ENCODE measurements at regions not wholly inside any gene's neighbourhood (a gene's known extent, or its start where the extent isn't known, plus 50 kb on each side); places are given as distances from the start of the nearest gene placed in this dataset.

GRCh38 chr4:20603671-20604313 lies 96.5 kb upstream of the PACRGL start:
- ATAC-seq: no peak

GRCh38 chr4:20612313-20612712 lies 87.9 kb upstream of the PACRGL start:
- ATAC-seq: no peak

GRCh38 chr4:20614816-20615215 lies 85.4 kb upstream of the PACRGL start:
- ATAC-seq: no peak

- ATAC-seq: no peak
Measured at GRCh38 chr4:20615486-20616260, 84.6 kb upstream of the PACRGL start.

- ATAC-seq: no peak
Measured at GRCh38 chr4:20616313-20616712, 83.9 kb upstream of the PACRGL start.

GRCh38 chr4:20616848-20617247 lies 83.4 kb upstream of the PACRGL start:
- no peak for ATAC-seq

GRCh38 chr4:20617678-20618396 lies 82.4 kb upstream of the PACRGL start:
- ATAC-seq: no peak

GRCh38 chr4:20618731-20619130 lies 81.5 kb upstream of the PACRGL start:
- ATAC-seq: no peak

- no peak for ATAC-seq
Measured at GRCh38 chr4:20621476-20621875, 78.8 kb upstream of the PACRGL start.

- no peak for ATAC-seq
Measured at GRCh38 chr4:20622701-20623100, 77.6 kb upstream of the PACRGL start.

GRCh38 chr4:20623939-20624338 lies 76.3 kb upstream of the PACRGL start:
- ATAC-seq: no peak

- ATAC-seq: no peak
Measured at GRCh38 chr4:20624793-20625374, 75.4 kb upstream of the PACRGL start.

- no peak for ATAC-seq
Measured at GRCh38 chr4:20625426-20625825, 74.8 kb upstream of the PACRGL start.

- no peak for ATAC-seq
Measured at GRCh38 chr4:20626326-20627005, 73.8 kb upstream of the PACRGL start.

- no peak for ATAC-seq
Measured at GRCh38 chr4:20627866-20628265, 72.4 kb upstream of the PACRGL start.

GRCh38 chr4:20629186-20630106 lies 70.8 kb upstream of the PACRGL start:
- no peak for ATAC-seq

- ATAC-seq: no peak
Measured at GRCh38 chr4:20638825-20639224, 61.4 kb upstream of the PACRGL start.

GRCh38 chr4:20639346-20639745 lies 60.9 kb upstream of the PACRGL start:
- ATAC-seq: no peak

- ATAC-seq: no peak
Measured at GRCh38 chr4:20640989-20641388, 59.3 kb upstream of the PACRGL start.

GRCh38 chr4:20641976-20642375 lies 58.3 kb upstream of the PACRGL start:
- ATAC-seq: no peak

GRCh38 chr4:20643631-20644030 lies 56.6 kb upstream of the PACRGL start:
- no peak for ATAC-seq

GRCh38 chr4:20645236-20645635 lies 55.0 kb upstream of the PACRGL start:
- no peak for ATAC-seq

All from esophagus mucosa (tissue), 1 donor.